ENCODE measurements at regions not wholly inside any gene's neighbourhood (a gene's known extent, or its start where the extent isn't known, plus 50 kb on each side); places are given as distances from the start of the nearest gene placed in this dataset.
"Not testable (repeated sequence)": the region's sequence is repeated elsewhere in the genome, so short reads cannot be mapped to it uniquely, and the experiment has no call there.

DNA sequence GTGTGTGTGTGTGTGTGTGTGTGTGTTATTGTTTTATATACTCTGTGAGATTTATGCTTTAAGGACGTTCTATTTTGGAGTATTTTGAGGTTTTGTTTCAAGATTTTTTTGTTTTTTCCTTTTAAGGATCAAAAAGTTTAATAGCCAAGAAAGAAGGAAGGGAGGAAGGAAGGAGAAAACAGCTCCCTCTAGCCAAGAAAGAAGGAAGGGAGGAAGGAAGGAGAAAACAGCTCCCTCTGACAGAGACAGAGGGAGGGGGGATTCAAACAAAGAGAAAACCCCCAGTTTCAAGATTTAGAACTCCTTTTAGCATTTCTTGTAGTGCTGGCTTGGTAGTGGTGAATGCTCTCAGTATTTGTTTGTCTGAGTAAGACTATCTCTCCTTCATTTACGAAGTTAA, 731.8 kb downstream of the ANKRD7 start:
- not testable (repeated sequence) for DNase-seq

GRCh38 chr7:118969370-118969769, 744.9 kb downstream of the ANKRD7 start:
- no peak for DNase-seq

DNA sequence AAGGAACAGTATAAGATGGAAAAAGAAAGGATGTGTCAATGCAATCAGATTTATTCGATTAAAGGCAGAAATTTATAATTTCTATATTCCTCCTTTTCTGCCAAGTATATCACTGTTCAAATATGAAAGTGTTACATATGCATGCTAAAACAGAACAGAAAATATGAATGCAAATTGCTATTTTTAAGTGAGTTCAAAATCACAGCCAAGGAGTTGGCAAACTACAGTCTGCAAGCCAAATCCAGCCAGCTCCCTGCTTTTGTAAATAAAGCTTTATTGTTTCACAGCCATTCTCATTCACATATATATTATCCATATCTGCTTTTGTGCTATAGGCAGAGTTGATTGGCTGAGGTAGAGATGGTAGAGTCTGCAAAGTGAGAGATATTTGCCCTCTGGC, 747.2 kb downstream of the ANKRD7 start:
- no peak for DNase-seq

DNA sequence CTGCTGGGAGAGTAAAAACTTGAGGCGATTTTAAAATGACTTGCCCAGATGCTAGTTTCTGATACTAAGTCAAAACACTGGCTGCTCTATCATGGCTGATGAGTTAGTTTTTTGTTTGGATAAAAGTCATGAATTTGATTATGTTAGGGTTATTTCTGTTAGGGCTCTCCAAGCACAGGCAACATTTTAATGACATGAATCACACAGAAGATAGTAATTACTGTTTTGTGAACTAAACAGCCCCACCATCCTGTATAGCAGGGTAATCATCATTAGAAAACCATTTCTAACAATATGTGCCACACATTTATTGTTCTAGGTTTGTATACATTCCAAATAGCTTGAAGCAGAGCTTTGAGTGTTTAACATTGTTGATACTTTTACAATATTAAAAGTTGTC, 750.3 kb downstream of the ANKRD7 start:
- no peak for DNase-seq

GRCh38 chr7:118995350-118995749, 770.8 kb downstream of the ANKRD7 start:
- no peak for DNase-seq

DNA sequence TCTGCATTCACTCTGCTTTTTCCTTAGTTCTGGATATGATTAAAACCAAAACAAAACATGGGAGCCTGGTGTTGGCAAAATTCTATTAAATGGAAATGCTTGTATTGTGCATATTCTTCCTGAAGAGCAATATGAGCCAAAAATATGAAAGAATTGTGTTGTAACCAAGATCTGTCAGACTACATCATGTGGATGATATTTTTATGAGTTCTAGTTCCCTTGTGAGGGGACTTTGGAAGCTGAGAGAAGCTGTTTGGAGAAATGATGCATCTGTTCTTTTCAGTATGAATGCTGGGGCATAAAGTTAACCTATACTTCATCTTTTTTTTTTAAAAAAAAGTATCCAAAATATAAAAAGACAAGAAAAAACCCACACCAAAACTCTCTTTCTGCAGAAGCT, 782.7 kb downstream of the ANKRD7 start:
- no peak for DNase-seq

GRCh38 chr7:119010635-119011034, 786.1 kb downstream of the ANKRD7 start:
- DNase-seq: no peak

DNA sequence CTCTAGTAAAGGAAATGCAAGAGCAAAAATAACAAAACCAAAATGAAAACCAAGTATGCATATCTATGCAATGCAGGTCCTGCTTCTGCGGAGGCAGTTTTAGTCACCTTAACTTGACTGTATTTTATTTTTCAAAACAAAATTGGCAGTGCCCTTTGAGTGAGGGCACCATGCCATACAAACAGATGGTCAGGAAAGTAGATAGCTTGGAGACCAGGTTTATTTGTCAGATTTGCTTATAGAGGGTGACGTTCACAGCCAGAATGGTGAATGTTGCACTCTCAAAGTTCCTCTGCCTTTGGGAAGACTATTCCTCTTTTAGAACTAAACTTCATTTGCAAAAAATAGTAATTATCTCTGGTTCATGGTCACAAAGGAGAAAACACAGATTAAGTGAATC, 801.9 kb downstream of the ANKRD7 start:
- DNase-seq: no peak

DNA sequence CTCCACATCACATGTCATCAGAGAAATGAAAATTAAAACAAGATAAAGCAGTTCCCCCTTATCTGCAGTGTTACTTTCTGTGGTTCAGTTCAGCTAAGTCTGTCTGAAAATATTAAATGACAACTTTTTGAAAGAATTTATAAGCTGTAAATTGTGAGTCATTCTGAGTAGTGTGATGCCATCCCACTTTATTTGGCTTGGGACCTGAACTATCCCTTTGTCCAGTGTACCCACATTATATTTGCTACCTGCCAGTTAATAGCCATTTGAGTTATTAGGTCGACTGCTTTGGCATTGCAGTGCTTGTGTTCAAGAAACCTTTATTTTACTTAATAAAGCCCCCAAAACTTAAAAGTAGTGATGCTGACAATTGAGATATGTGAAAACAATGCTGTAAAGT, 804.2 kb downstream of the ANKRD7 start:
- no peak for DNase-seq

DNA sequence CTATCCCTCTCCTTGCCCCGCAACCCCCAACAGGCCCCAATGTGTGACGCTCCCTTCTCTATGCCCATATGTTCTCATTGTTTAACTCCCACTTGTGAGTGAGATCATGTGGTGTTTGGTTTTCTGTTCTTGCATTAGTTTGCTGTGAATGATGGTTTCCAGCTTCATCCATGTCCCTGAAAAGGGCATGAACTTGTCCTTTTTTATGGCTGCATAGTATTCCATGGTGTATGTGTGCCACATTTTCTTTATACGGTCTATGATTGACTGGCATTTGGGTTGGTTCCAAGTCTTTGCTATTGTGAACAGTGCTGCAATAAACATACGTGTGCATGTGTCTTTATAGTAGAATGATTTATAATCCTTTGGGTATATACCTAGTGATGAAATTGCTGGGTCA, 807.6 kb downstream of the ANKRD7 start:
- not testable (repeated sequence) for DNase-seq

DNA sequence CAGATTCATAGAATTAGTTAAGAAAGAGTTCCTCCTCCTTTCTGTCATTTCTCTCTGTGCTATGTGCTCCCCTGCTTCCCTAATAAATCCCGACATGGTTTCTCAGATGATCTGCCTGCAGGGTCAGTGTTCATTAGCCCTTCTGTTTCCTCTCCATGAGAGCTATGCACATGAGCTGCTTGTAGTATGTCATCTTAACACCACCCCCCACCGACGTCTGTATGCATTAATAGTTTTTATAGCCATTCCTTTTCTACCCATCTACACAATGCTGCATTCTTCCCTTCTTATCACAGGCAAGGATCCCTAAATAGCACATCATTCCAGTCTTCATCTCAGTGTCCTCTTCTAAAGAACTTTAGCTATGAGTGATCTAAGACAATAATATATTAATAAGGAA, 809.1 kb downstream of the ANKRD7 start:
- no peak for DNase-seq

- DNase-seq: no peak
Measured at GRCh38 chr7:119037941-119038340, 813.4 kb downstream of the ANKRD7 start.

DNA sequence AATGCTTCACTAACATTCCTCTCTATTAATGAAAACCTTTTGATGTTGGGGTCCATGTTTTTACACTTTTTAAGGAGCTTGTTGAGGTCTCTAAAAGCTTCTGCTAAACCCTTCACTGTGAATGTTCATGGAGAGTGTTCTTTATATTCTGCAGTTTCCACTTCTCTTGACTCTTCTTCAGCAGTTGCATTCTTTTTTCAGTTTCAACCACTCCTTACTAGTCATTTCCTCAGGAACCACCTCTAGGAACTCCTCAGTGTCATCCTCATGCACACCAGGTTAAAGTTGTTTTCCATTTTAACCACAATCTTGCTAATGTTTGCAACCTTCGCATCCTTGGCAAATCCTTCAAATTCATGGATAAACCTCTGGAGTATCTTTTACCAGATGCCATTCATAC, 821.6 kb downstream of the ANKRD7 start:
- DNase-seq: no peak

DNA sequence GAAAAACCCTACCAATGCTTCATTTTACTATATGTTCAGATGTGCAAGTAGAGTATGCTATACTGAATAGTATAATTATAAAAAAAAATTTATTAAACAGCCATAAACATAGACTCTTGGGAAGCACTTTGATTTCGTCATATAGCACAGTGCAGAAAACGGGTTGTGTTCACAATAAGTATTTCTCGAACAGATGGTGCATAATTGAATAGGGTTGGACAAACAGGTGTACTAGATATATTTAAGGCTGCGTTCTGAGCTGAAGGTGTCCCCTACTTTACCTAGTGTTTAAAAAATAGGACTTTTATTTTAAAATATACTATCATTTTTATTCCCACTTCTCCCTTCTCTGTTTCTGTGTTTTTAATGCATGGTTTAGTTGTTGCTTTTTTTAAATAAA, 841.5 kb downstream of the ANKRD7 start:
- no peak for DNase-seq

DNA sequence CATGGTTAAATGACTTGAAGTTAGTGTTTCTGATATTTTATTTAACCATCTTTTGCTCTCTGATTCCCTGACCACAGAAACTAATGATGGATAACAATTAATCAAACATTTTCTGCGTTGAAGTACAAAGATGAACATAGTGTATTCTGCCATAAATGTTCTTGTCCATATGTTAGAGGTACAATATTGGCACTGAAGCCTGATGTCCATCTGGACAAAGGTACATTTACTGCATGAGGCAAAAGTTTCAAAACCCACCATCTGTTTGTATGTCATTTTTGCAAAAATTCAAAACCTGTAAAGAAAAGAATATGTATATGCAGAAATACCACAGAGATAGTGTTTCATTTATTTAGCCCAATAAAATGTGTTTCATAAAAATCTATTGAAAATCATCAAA, 861.5 kb downstream of the ANKRD7 start:
- DNase-seq: no peak

DNA sequence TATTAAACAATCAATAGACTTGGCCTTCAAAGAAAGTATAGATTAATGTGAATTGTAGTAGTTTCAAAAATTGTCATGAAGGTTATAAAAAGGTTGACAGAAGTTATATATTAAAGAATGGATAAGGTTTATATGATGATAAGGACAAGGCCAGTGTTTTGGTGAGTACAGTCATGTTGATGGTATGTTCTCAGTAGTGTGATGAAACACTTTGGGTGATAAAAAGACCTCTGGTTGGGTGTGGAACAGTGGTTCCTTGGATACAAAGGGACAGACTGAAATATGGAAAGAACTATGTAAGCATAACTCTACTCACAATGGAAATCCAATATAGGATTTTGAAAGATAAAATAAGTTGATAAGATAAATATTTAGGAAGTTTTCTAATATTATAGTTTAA, 866.3 kb downstream of the ANKRD7 start:
- DNase-seq: no peak

DNA sequence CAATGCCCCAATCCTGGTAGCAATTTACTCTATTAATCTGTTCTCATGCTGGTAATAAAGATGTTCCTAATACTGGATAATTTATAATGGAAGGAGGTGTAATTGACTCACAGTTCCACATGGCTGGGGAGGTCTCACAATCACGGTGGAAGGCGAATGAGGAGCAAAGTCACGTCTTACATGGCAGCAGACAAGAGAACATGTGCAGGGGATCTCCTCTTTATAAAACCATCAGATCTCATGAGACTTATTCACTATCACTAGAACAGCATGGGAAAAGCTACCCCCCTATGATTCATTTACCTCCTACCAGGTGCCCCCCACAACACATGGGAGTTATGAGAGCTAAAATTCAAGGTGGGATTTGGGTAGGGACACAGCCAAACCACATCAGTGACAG, 872.2 kb downstream of the ANKRD7 start:
- DNase-seq: no peak

DNA sequence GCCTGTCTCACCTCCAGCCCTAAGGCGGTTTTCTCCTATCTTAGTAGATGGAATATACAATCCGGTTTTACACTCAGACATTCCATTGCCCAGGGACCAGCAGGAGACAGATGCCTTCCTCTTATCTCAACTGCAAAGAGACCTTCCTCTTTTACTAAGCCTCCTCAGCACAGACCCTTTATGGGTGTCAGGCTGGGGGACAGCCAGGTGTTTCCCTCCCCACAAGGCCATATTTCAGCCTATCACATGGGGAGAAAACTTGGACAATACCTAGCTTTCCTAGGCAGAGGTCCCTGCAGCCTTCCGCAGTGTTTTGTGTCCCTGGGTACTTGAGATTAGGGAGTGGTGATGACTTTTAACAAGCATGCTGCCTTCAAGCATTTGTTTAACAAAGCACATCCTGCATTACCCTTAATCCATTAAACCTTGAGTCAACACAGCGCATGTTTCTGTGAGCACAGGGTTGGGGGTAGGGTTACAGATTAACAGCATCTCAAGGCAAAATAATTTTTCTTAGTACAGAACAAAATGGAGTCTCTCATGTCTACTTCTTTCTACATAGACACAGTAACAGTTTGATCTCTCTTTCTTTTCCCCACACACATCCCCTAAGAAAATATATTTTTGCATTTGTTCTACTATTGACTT, 876.2 kb downstream of the ANKRD7 start:
- DNase-seq: not testable (repeated sequence)

DNA sequence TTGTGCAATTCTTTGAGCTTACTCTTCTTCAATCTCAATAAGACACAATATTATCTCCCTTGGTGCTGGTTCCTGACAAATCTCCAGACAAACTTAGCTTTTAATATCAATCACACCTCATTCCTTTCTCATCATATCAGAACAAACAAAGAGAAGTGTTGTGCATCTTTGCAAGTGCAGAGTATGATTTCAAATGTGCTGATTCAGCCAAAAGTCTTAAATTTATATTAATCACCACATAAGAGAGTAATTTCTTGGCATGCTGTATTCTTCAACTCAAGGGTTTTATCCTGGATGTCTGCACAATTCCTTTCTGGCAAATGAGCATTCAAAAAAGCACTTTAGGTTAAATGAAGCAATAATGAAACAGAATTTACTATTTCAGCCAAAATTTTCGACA, 877.8 kb downstream of the ANKRD7 start:
- no peak for DNase-seq

DNA sequence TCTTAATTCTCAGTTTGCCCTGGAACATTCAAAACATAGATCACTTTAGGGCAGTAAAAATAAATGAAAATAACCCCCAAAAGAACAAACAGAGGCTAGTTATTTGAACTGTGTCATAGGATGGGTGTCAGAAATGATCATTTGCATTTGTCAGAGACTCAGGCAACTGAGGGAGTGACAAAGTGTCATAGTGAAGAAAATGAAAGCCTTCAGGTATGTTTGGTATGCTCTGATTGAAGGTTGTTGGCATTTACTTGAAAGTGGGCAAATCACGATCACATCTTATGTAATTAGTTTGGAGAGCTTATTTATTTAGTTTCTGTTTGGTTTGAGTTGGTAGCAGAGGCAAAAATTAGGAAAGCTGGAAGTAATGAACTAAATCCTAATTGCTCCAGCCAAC, 880.9 kb downstream of the ANKRD7 start:
- DNase-seq: no peak

GRCh38 chr7:119123326-119123725, 898.8 kb downstream of the ANKRD7 start:
- no peak for DNase-seq

DNA sequence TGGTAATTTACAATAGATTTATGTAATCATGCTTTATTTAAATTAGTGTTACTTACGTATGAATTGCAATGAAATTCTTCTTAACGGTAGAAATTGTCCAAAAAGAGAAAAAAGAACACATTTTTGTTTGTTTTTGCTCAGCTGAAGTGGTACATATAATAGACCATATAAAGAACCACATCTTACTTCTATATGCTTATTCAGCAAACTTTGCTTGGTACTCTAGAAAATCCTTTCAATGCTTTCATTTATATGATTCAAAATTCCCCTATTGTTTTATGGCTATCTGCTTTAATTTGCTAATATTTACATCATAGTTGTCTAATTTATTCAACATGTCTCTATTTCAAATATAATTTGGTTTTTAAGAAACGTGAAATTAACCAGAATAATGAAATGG, 903.2 kb downstream of the ANKRD7 start:
- no peak for DNase-seq

GRCh38 chr7:119132436-119132835, 907.9 kb downstream of the ANKRD7 start:
- no peak for DNase-seq

DNA sequence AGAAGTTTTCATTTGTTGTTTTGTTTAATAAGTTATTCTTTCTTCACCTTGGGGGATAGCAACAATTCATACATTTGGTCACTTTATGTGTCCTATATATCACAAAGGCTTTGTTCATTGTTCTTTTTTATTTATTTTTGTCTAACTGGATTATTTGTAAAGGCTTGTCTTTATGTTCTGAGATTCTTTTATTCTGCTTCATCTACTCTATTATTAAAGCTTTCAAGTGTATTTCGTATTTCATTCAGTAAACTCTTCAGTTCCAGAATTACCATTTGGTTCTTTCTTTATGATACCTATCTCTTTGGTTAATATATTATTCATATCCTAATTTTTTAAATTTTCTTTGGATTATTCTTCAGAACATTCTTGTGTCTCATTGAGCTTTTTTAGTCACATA, 942.9 kb downstream of the ANKRD7 start:
- no peak for DNase-seq

DNA sequence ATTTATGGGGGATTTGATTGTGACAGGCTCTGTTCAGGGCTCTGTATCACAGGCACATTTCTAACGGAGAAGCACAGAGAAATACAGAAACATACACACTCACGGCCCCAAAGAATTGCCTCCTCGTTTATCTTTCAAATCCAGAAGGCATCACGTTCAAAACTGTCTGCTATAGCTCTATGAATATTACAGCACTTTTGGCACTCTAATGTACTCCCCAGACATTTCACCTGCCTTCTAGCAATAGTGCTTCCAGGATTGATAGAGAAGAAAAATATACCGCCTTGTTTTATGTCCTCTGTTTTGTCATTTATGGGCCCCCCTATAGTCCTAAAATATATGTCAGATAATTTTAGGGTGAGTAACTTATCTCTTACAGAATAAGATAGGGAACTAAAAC, 947.5 kb downstream of the ANKRD7 start:
- DNase-seq: no peak
